ENCODE measurements at regions not wholly inside any gene's neighbourhood (a gene's known extent, or its start where the extent isn't known, plus 50 kb on each side); places are given as distances from the start of the nearest gene placed in this dataset.

GRCh38 chr5:165258197-165258771 lies 1752.9 kb downstream of the MAT2B start:
- Mint-ChIP-seq H3K4me1 (no peaks in the 10 kb centered on the region), H3K4me3 (no peak overlapping the region), H3K27me3 (no peaks in the 10 kb centered on the region), H3K27ac (no peak overlapping the region), H3K36me3 (ENCODE audit: low read depth) (no peaks in the 10 kb centered on the region), H3K9me3 (ENCODE audit: low read depth) (no peaks in the 10 kb centered on the region)
- DNase-seq = no peak
- POLR2A ChIA-PET = no interaction called here
- CTCF ChIA-PET = no interaction called here
- intact Hi-C loops (cut with DNase I, micrococcal nuclease) = no loop called here
- ATAC-seq = no peak

GRCh38 chr5:165260426-165260825 lies 1755.0 kb downstream of the MAT2B start:
- ChIA-PET CTCF (interaction anchor here (1.3 kb wide), 1 partner anchor 10 kb away, joined by 3 read pairs; no protein-coding TSS in a partner anchor), POLR2A (no interaction called here)
- Mint-ChIP-seq H3K4me1 (no peaks in the 10 kb centered on the region), H3K27me3 (no peaks in the 10 kb centered on the region), H3K27ac (no peak overlapping the region), H3K4me3 (no peak overlapping the region), H3K9me3 (ENCODE audit: low read depth) (no peaks in the 10 kb centered on the region), H3K36me3 (ENCODE audit: low read depth) (no peaks in the 10 kb centered on the region)
- DNase-seq (no peak), ATAC-seq (no peak)
- intact Hi-C loops (cut with DNase I, micrococcal nuclease) = no loop called here

- no peak for DNase-seq
- H3K9me3 Mint-ChIP-seq (ENCODE audit: low read depth) = peaks cover 2% of the 10 kb centered on the region
- intact Hi-C loops (cut with DNase I, micrococcal nuclease) = no loop called here
- H3K4me1 Mint-ChIP-seq = no peaks in the 10 kb centered on the region
- H3K4me3 Mint-ChIP-seq = no peak overlapping the region
- H3K27me3 Mint-ChIP-seq = no peaks in the 10 kb centered on the region
- no peak overlapping the region for H3K27ac Mint-ChIP-seq
- no peak for ATAC-seq
- H3K36me3 Mint-ChIP-seq (ENCODE audit: low read depth) = no peaks in the 10 kb centered on the region
- ChIA-PET CTCF (interaction anchor here (0.6 to 0.8 kb wide), 2 partner anchors 57 to 169 kb away, joined by 3 read pairs; no protein-coding TSS in a partner anchor), POLR2A (interaction anchor here (0.7 kb wide), 1 partner anchor 904 kb away, joined by 4 read pairs; no protein-coding TSS in a partner anchor)
Observed at GRCh38 chr5:165263536-165263935, 1758.1 kb downstream of the MAT2B start.

- Mint-ChIP-seq H3K27me3 (no peaks in the 10 kb centered on the region), H3K4me3 (no peak overlapping the region), H3K36me3 (ENCODE audit: low read depth) (no peaks in the 10 kb centered on the region), H3K9me3 (ENCODE audit: low read depth) (peaks cover 2% of the 10 kb centered on the region), H3K4me1 (no peaks in the 10 kb centered on the region), H3K27ac (no peak overlapping the region)
- ChIA-PET POLR2A (no interaction called here), CTCF (no interaction called here)
- no peak for DNase-seq
- no peak for ATAC-seq
- intact Hi-C loops (cut with DNase I, micrococcal nuclease) = no loop called here
Observed at GRCh38 chr5:165266939-165267338, 1761.5 kb downstream of the MAT2B start.

- ATAC-seq (no peak), DNase-seq (no peak)
- peaks cover 11% of the 10 kb centered on the region for H3K9me3 Mint-ChIP-seq (ENCODE audit: low read depth)
- H3K4me1 Mint-ChIP-seq = no peaks in the 10 kb centered on the region
- H3K27me3 Mint-ChIP-seq = no peaks in the 10 kb centered on the region
- no peak overlapping the region for H3K27ac Mint-ChIP-seq
- CTCF ChIA-PET = no interaction called here
- no peak overlapping the region for H3K4me3 Mint-ChIP-seq
- intact Hi-C loops (cut with DNase I, micrococcal nuclease) = no loop called here
- POLR2A ChIA-PET = no interaction called here
- H3K36me3 Mint-ChIP-seq (ENCODE audit: low read depth) = no peaks in the 10 kb centered on the region
Observed at GRCh38 chr5:165272436-165272835, 1767.0 kb downstream of the MAT2B start.

GRCh38 chr5:165277661-165278060 lies 1772.2 kb downstream of the MAT2B start:
- CTCF ChIA-PET = no interaction called here
- Mint-ChIP-seq H3K4me3 (no peak overlapping the region), H3K9me3 (ENCODE audit: low read depth) (peaks cover 9% of the 10 kb centered on the region), H3K36me3 (ENCODE audit: low read depth) (no peaks in the 10 kb centered on the region), H3K4me1 (no peaks in the 10 kb centered on the region), H3K27ac (no peak overlapping the region), H3K27me3 (no peaks in the 10 kb centered on the region)
- no peak for ATAC-seq
- POLR2A ChIA-PET = no interaction called here
- no peak for DNase-seq
- intact Hi-C loops (cut with DNase I, micrococcal nuclease) = no loop called here

- intact Hi-C loops (cut with DNase I, micrococcal nuclease) = no loop called here
- H3K9me3 Mint-ChIP-seq (ENCODE audit: low read depth) = peaks cover 2% of the 10 kb centered on the region
- no peaks in the 10 kb centered on the region for H3K27me3 Mint-ChIP-seq
- POLR2A ChIA-PET = no interaction called here
- ATAC-seq = no peak
- no peak overlapping the region for H3K4me3 Mint-ChIP-seq
- no peak for DNase-seq
- CTCF ChIA-PET = no interaction called here
- H3K27ac Mint-ChIP-seq = no peak overlapping the region
- no peaks in the 10 kb centered on the region for H3K36me3 Mint-ChIP-seq (ENCODE audit: low read depth)
- no peaks in the 10 kb centered on the region for H3K4me1 Mint-ChIP-seq
Observed at GRCh38 chr5:165282491-165282890, 1777.1 kb downstream of the MAT2B start.

GRCh38 chr5:165286692-165287091 lies 1781.3 kb downstream of the MAT2B start:
- Mint-ChIP-seq H3K9me3 (ENCODE audit: low read depth) (peaks cover 8% of the 10 kb centered on the region), H3K27ac (no peak overlapping the region), H3K27me3 (no peaks in the 10 kb centered on the region), H3K4me3 (no peak overlapping the region), H3K4me1 (no peaks in the 10 kb centered on the region), H3K36me3 (ENCODE audit: low read depth) (no peaks in the 10 kb centered on the region)
- ATAC-seq (no peak), DNase-seq (no peak)
- intact Hi-C loops (cut with DNase I, micrococcal nuclease) = no loop called here
- ChIA-PET CTCF (no interaction called here), POLR2A (no interaction called here)

GRCh38 chr5:165290535-165290934 lies 1785.1 kb downstream of the MAT2B start:
- Mint-ChIP-seq H3K4me1 (no peaks in the 10 kb centered on the region), H3K27ac (no peak overlapping the region), H3K9me3 (ENCODE audit: low read depth) (peaks cover 8% of the 10 kb centered on the region), H3K4me3 (no peak overlapping the region), H3K36me3 (ENCODE audit: low read depth) (no peaks in the 10 kb centered on the region), H3K27me3 (no peaks in the 10 kb centered on the region)
- CTCF ChIA-PET = interaction anchor here (0.6 kb wide), 1 partner anchor 309 kb away, joined by 4 read pairs; no protein-coding TSS in a partner anchor
- POLR2A ChIA-PET = no interaction called here
- DNase-seq (no peak), ATAC-seq (no peak)
- intact Hi-C loops (cut with DNase I, micrococcal nuclease) = no loop called here

- no peaks in the 10 kb centered on the region for H3K27me3 Mint-ChIP-seq
- ATAC-seq = no peak
- peaks cover 5% of the 10 kb centered on the region for H3K9me3 Mint-ChIP-seq (ENCODE audit: low read depth)
- DNase-seq = no peak
- H3K4me3 Mint-ChIP-seq = no peak overlapping the region
- no peak overlapping the region for H3K27ac Mint-ChIP-seq
- ChIA-PET CTCF (no interaction called here), POLR2A (no interaction called here)
- no peaks in the 10 kb centered on the region for H3K36me3 Mint-ChIP-seq (ENCODE audit: low read depth)
- no peaks in the 10 kb centered on the region for H3K4me1 Mint-ChIP-seq
- intact Hi-C loops (cut with DNase I, micrococcal nuclease) = no loop called here
Observed at GRCh38 chr5:165296401-165297130, 1791.1 kb downstream of the MAT2B start.

GRCh38 chr5:165304193-165304827 lies 1798.9 kb downstream of the MAT2B start:
- Mint-ChIP-seq H3K27me3 (no peaks in the 10 kb centered on the region), H3K36me3 (ENCODE audit: low read depth) (no peaks in the 10 kb centered on the region), H3K4me1 (no peaks in the 10 kb centered on the region), H3K4me3 (no peak overlapping the region), H3K27ac (no peak overlapping the region), H3K9me3 (ENCODE audit: low read depth) (peaks cover under 1% of the 10 kb centered on the region)
- POLR2A ChIA-PET = no interaction called here
- intact Hi-C loops (cut with DNase I, micrococcal nuclease) = no loop called here
- DNase-seq (no peak), ATAC-seq (no peak)
- CTCF ChIA-PET = no interaction called here

GRCh38 chr5:165305596-165305995 lies 1800.2 kb downstream of the MAT2B start:
- Mint-ChIP-seq H3K36me3 (ENCODE audit: low read depth) (no peaks in the 10 kb centered on the region), H3K27me3 (no peaks in the 10 kb centered on the region), H3K27ac (no peak overlapping the region), H3K4me1 (no peaks in the 10 kb centered on the region), H3K4me3 (no peak overlapping the region), H3K9me3 (ENCODE audit: low read depth) (peaks cover 3% of the 10 kb centered on the region)
- ATAC-seq = no peak
- ChIA-PET POLR2A (no interaction called here), CTCF (no interaction called here)
- no peak for DNase-seq
- intact Hi-C loops (cut with DNase I, micrococcal nuclease) = no loop called here
